Gastroesophageal sphincter (tissue), 4 donors: ENCODE measurements at regions not wholly inside any gene's neighbourhood (a gene's known extent, or its start where the extent isn't known, plus 50 kb on each side); places are given as distances from the start of the nearest gene placed in this dataset.

ENCODE experiments used
- ATAC-seq: fragments of 150-250 bp; one replicate; pipeline ENCODE4 v1.9.1; 2016; ENCODE audit warnings: mild to moderate bottlenecking, moderate library complexity
- H3K27ac ChIP-seq, 4 donors: fragments of 200-600 bp; sonication (generic) in 3 of 4; 1 replicate in 3 of 4; 2 replicates in 1 of 4; pipeline ENCODE4 v1.5.1; 2016 to 2019
- H3K27me3 ChIP-seq: fragments of 200-600 bp; sonication (generic); one replicate; pipeline ENCODE4 v1.5.1; 2019
- H3K36me3 ChIP-seq, 2 donors: fragments of 200-600 bp; sonication (generic); one replicate each; pipeline ENCODE4 v1.5.1; 2019; ENCODE audit warnings: control low read depth in 1 of 2
- H3K4me1 ChIP-seq, 3 donors: fragments of 200-600 bp; sonication (generic); 1 replicate in 2 of 3; 2 replicates in 1 of 3; pipeline ENCODE4 v1.5.1; 2016 to 2019; ENCODE audit warnings: control low read depth in 2 of 3
- H3K4me3 ChIP-seq, 2 donors: fragments of 200-600 bp; sonication (generic); one replicate each; pipeline ENCODE4 v1.5.1; 2019; ENCODE audit warnings: mild to moderate bottlenecking in 1 of 2, moderate library complexity in 1 of 2
- H3K9me3 ChIP-seq, 3 donors: fragments of 200-600 bp; sonication (generic); one replicate each; pipeline ENCODE4 v1.5.1; 2017 to 2019; ENCODE audit warnings: control low read depth in 2 of 3
- CTCF ChIP-seq, 4 experiments: fragments of 200-600 bp in 2 of 4; fragments of 450-650 bp in 2 of 4; sonication (generic) in 1 of 4; IDR thresholded peaks; one replicate each; pipeline ENCODE4 v1.5.1; 2017 to 2019; ENCODE audit warnings: antibody characterized with exemption in 4 of 4, mild to moderate bottlenecking in 2 of 4, moderate library complexity in 2 of 4
- EP300 ChIP-seq: sonication (generic); formaldehyde crosslinking; IDR thresholded peaks from one replicate; pipeline ENCODE4 v1.6.1; 2017; ENCODE audit warnings: antibody characterized with exemption, mild to moderate bottlenecking
- POLR2A ChIP-seq, 2 donors: fragments of 450-650 bp; IDR thresholded peaks; one replicate each; pipeline ENCODE4 v1.6.1; 2017; ENCODE audit warnings: antibody characterized with exemption in 2 of 2, mild to moderate bottlenecking in 2 of 2, moderate library complexity in 1 of 2
- POLR2AphosphoS5 ChIP-seq: sonication (generic); formaldehyde crosslinking; IDR thresholded peaks from one replicate; pipeline ENCODE4 v1.6.1; 2017; ENCODE audit warnings: antibody characterized with exemption
- whole genome bisulfite sequencing, 2 donors: methylation state at CpG; one replicate each; pipeline ENCODE4 v1.1.5; 2018; ENCODE audit warnings: low coverage in 1 of 2; 5-methylcytosine and 5-hydroxymethylcytosine counted together

- 64 to 80% methylated on average over 2 of the region's 2 CpGs for WGBS, 2 donors
- no peaks in the 10 kb centered on the region for H3K4me1 ChIP-seq
- no peak for ATAC-seq
- H3K36me3 ChIP-seq, result no peaks in the 10 kb centered on the region
- H3K27me3 ChIP-seq, result no peaks in the 10 kb centered on the region
- H3K27ac ChIP-seq, result no peak overlapping the region
- no peaks in the 10 kb centered on the region for H3K9me3 ChIP-seq
- TF ChIP-seq POLR2A (IDR thresholded peaks at IDR 0.05) (no peak), CTCF (IDR thresholded peaks at IDR 0.05) (no peak), POLR2AphosphoS5 (no peak), EP300 (no peak)
- no peak overlapping the region for H3K4me3 ChIP-seq
Observed at GRCh38 chr13:73355134-73355533, 296.3 kb downstream of the KLF5 start.

GRCh38 chr13:73351730-73352129 is 292.9 kb downstream of the KLF5 start:
- Histone ChIP-seq H3K4me3 (no peak overlapping the region), H3K27ac (no peak overlapping the region), H3K27me3 (no peaks in the 10 kb centered on the region), H3K36me3 (no peaks in the 10 kb centered on the region), H3K4me1 (no peaks in the 10 kb centered on the region), H3K9me3 (no peaks in the 10 kb centered on the region)
- ATAC-seq, result no peak
- 56 to 71% methylated on average over 1 of the region's 1 CpG for WGBS, 2 donors
- TF ChIP-seq CTCF (IDR thresholded peaks at IDR 0.05) (no peak), POLR2A (IDR thresholded peaks at IDR 0.05) (no peak), POLR2AphosphoS5 (no peak), EP300 (no peak)

GRCh38 chr13:73341748-73342147 is 282.9 kb downstream of the KLF5 start:
- no peak for ATAC-seq
- H3K4me3 ChIP-seq, result no peak overlapping the region
- no peaks in the 10 kb centered on the region for H3K4me1 ChIP-seq
- H3K9me3 ChIP-seq, result no peaks in the 10 kb centered on the region
- H3K27ac ChIP-seq, result no peak overlapping the region
- WGBS, 2 donors, result 84 to 95% methylated on average over 2 of the region's 2 CpGs
- H3K36me3 ChIP-seq, result no peaks in the 10 kb centered on the region
- TF ChIP-seq CTCF (IDR thresholded peaks at IDR 0.05), result no peak
- no peak for TF ChIP-seq POLR2A (IDR thresholded peaks at IDR 0.05)
- no peak for TF ChIP-seq POLR2AphosphoS5
- TF ChIP-seq EP300, result no peak
- no peaks in the 10 kb centered on the region for H3K27me3 ChIP-seq

- H3K27ac ChIP-seq, result no peak overlapping the region
- no peaks in the 10 kb centered on the region for H3K9me3 ChIP-seq
- H3K27me3 ChIP-seq, result no peaks in the 10 kb centered on the region
- no peak for ATAC-seq
- WGBS, 2 donors, result 79 to 100% methylated on average over 1 to 2 of the region's 3 CpGs
- no peaks in the 10 kb centered on the region for H3K4me1 ChIP-seq
- no peak for TF ChIP-seq EP300
- no peak for TF ChIP-seq POLR2A (IDR thresholded peaks at IDR 0.05)
- TF ChIP-seq POLR2AphosphoS5, result no peak
- TF ChIP-seq CTCF (IDR thresholded peaks at IDR 0.05), result no peak
- H3K36me3 ChIP-seq, result no peaks in the 10 kb centered on the region
- H3K4me3 ChIP-seq, result no peak overlapping the region
Observed at GRCh38 chr13:73340069-73340468, 281.3 kb downstream of the KLF5 start.

GRCh38 chr13:73339086-73339485 is 280.3 kb downstream of the KLF5 start:
- Histone ChIP-seq H3K27me3 (no peaks in the 10 kb centered on the region), H3K27ac (no peak overlapping the region), H3K4me1 (no peaks in the 10 kb centered on the region), H3K9me3 (no peaks in the 10 kb centered on the region), H3K4me3 (no peak overlapping the region), H3K36me3 (no peaks in the 10 kb centered on the region)
- TF ChIP-seq POLR2A (IDR thresholded peaks at IDR 0.05), result no peak
- TF ChIP-seq EP300, result no peak
- no peak for TF ChIP-seq POLR2AphosphoS5
- no peak for TF ChIP-seq CTCF (IDR thresholded peaks at IDR 0.05)
- no peak for ATAC-seq
- WGBS, 2 donors, result 44 to 84% methylated on average over 2 of the region's 2 CpGs
